ENCODE measurements at regions not wholly inside any gene's neighbourhood (a gene's known extent, or its start where the extent isn't known, plus 50 kb on each side); places are given as distances from the start of the nearest gene placed in this dataset.

DNA sequence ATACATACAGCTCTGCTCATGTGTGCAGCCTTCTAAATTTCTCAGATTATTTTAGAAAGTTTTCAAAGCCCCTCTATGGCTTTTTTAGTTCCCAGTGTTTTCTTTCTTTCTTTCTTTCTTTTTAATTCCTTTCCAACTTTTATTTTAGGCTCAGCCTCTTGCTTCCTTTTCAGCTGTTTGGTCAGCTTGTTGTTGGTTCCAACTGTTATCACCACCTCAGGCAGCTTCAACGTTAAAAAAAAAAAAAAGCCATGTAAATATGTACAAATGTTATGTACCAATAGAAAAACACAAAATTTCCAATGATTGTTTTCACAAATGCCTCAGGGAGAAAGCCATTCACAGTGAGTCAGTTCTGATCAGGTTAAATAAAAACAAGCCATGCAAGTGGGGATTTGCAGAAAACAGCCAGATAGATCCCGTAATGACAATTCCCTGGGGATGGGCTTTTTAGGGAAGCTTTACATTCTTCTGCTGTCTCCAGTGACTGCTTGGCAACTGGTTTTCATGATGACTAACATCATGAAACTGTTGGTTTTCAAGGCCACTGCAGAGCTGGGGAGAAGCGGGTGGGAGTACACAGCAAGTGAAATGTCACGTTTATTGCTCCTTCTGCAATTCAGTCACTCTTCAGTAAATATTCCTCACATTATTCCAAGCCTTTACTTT is 908.4 kb downstream of the EPHA3 start:
- Histone ChIP-seq H3K36me3 (replicated peaks; ENCODE audit: insufficient read depth, low read depth) (no peaks in the 10 kb centered on the region), H3K4me1 (ENCODE audit: insufficient read depth) (peaks cover 2% of the 10 kb centered on the region), H3K79me2 (no peaks in the 10 kb centered on the region), H4K20me1 (ENCODE audit: insufficient read depth, poor library complexity, severe bottlenecking) (no peaks in the 10 kb centered on the region), H3K4me3 (no peak overlapping the region), H3K9me3 (ENCODE audit: low read depth) (no peaks in the 10 kb centered on the region), H3K4me2 (peak overlapping the region; percentile 13), H3K27me3 (no peaks in the 10 kb centered on the region), H3K9me2 (replicated peaks; ENCODE audit: insufficient read depth) (no peaks in the 10 kb centered on the region), H3K27ac (no peak overlapping the region), H2AFZ (peak overlapping the region; percentile 11)
- peak; percentile 46 for DNase-seq (ENCODE audit: low spot score)
- 25% methylated on average over 4 of the region's 4 CpGs for WGBS (ENCODE audit: low lambda C conversion rate, missing lambda C conversion rate)
- TF ChIP-seq, protein P1, sequence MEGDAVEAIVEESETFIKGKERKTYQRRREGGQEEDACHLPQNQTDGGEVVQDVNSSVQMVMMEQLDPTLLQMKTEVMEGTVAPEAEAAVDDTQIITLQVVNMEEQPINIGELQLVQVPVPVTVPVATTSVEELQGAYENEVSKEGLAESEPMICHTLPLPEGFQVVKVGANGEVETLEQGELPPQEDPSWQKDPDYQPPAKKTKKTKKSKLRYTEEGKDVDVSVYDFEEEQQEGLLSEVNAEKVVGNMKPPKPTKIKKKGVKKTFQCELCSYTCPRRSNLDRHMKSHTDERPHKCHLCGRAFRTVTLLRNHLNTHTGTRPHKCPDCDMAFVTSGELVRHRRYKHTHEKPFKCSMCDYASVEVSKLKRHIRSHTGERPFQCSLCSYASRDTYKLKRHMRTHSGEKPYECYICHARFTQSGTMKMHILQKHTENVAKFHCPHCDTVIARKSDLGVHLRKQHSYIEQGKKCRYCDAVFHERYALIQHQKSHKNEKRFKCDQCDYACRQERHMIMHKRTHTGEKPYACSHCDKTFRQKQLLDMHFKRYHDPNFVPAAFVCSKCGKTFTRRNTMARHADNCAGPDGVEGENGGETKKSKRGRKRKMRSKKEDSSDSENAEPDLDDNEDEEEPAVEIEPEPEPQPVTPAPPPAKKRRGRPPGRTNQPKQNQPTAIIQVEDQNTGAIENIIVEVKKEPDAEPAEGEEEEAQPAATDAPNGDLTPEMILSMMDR (IDR thresholded peaks at IDR 0.05; ENCODE audit: poor library complexity): no peak
- TF ChIP-seq EZH2 (IDR thresholded peaks at IDR 0.05; ENCODE audit: borderline replicate concordance) (no peak), EZH2phosphoT487 (IDR thresholded peaks at IDR 0.05; ENCODE audit: low read depth, severe bottlenecking, unreplicated experiment) (no peak)

- Histone ChIP-seq H3K36me3 (replicated peaks; ENCODE audit: insufficient read depth, low read depth) (no peaks in the 10 kb centered on the region), H3K4me1 (ENCODE audit: insufficient read depth) (no peaks in the 10 kb centered on the region), H3K9me2 (replicated peaks; ENCODE audit: insufficient read depth) (no peaks in the 10 kb centered on the region), H3K27me3 (no peaks in the 10 kb centered on the region), H2AFZ (no peak overlapping the region), H4K20me1 (ENCODE audit: insufficient read depth, poor library complexity, severe bottlenecking) (no peaks in the 10 kb centered on the region), H3K27ac (no peak overlapping the region), H3K79me2 (no peaks in the 10 kb centered on the region), H3K9me3 (ENCODE audit: low read depth) (no peaks in the 10 kb centered on the region), H3K4me3 (no peak overlapping the region), H3K4me2 (no peak overlapping the region)
- no peak for DNase-seq (ENCODE audit: low spot score)
- WGBS (ENCODE audit: low lambda C conversion rate, missing lambda C conversion rate): 64% methylated on average over 4 of the region's 4 CpGs
- TF ChIP-seq EZH2phosphoT487 (IDR thresholded peaks at IDR 0.05; ENCODE audit: low read depth, severe bottlenecking, unreplicated experiment) (no peak), EZH2 (IDR thresholded peaks at IDR 0.05; ENCODE audit: borderline replicate concordance) (no peak)
- TF ChIP-seq, protein P1 (IDR thresholded peaks at IDR 0.05; ENCODE audit: poor library complexity): no peak
These were observed 909.1 kb downstream of the EPHA3 start for GRCh38 chr3:90016555-90016954.

GRCh38 chr3:90018779-90019178 is 911.4 kb downstream of the EPHA3 start:
- no peak overlapping the region for H3K4me2 ChIP-seq
- H4K20me1 ChIP-seq (ENCODE audit: insufficient read depth, poor library complexity, severe bottlenecking): no peaks in the 10 kb centered on the region
- no peak overlapping the region for H2AFZ ChIP-seq
- WGBS (ENCODE audit: low lambda C conversion rate, missing lambda C conversion rate): 90% methylated on average over 1 of the region's 1 CpG
- no peak for DNase-seq (ENCODE audit: low spot score)
- H3K9me3 ChIP-seq (ENCODE audit: low read depth): no peaks in the 10 kb centered on the region
- no peak overlapping the region for H3K4me3 ChIP-seq
- no peak for TF ChIP-seq EZH2 (IDR thresholded peaks at IDR 0.05; ENCODE audit: borderline replicate concordance)
- TF ChIP-seq EZH2phosphoT487 (IDR thresholded peaks at IDR 0.05; ENCODE audit: low read depth, severe bottlenecking, unreplicated experiment): no peak
- TF ChIP-seq, protein P1 (IDR thresholded peaks at IDR 0.05; ENCODE audit: poor library complexity): no peak
- H3K79me2 ChIP-seq: no peaks in the 10 kb centered on the region
- no peaks in the 10 kb centered on the region for H3K27me3 ChIP-seq
- no peaks in the 10 kb centered on the region for H3K4me1 ChIP-seq (ENCODE audit: insufficient read depth)
- H3K9me2 ChIP-seq (replicated peaks; ENCODE audit: insufficient read depth): no peaks in the 10 kb centered on the region
- no peaks in the 10 kb centered on the region for H3K36me3 ChIP-seq (replicated peaks; ENCODE audit: insufficient read depth, low read depth)
- no peak overlapping the region for H3K27ac ChIP-seq

Data from hepatocyte (in vitro differentiated cells).